Gastroesophageal sphincter (tissue), 4 donors: ENCODE measurements at regions not wholly inside any gene's neighbourhood (a gene's known extent, or its start where the extent isn't known, plus 50 kb on each side); places are given as distances from the start of the nearest gene placed in this dataset.

Source experiments
- ATAC-seq: fragments of 150-250 bp; one replicate; pipeline ENCODE4 v1.9.1; 2016; ENCODE audit warnings: mild to moderate bottlenecking, moderate library complexity
- H3K27ac ChIP-seq, 4 donors: fragments of 200-600 bp; sonication (generic) in 3 of 4; 1 replicate in 3 of 4; 2 replicates in 1 of 4; pipeline ENCODE4 v1.5.1; 2016 to 2019
- H3K27me3 ChIP-seq: fragments of 200-600 bp; sonication (generic); one replicate; pipeline ENCODE4 v1.5.1; 2019
- H3K36me3 ChIP-seq, 2 donors: fragments of 200-600 bp; sonication (generic); one replicate each; pipeline ENCODE4 v1.5.1; 2019; ENCODE audit warnings: control low read depth in 1 of 2
- H3K4me1 ChIP-seq, 3 donors: fragments of 200-600 bp; sonication (generic); 1 replicate in 2 of 3; 2 replicates in 1 of 3; pipeline ENCODE4 v1.5.1; 2016 to 2019; ENCODE audit warnings: control low read depth in 2 of 3
- H3K4me3 ChIP-seq, 2 donors: fragments of 200-600 bp; sonication (generic); one replicate each; pipeline ENCODE4 v1.5.1; 2019; ENCODE audit warnings: mild to moderate bottlenecking in 1 of 2, moderate library complexity in 1 of 2
- H3K9me3 ChIP-seq, 3 donors: fragments of 200-600 bp; sonication (generic); one replicate each; pipeline ENCODE4 v1.5.1; 2017 to 2019; ENCODE audit warnings: control low read depth in 2 of 3
- EP300 ChIP-seq: sonication (generic); formaldehyde crosslinking; IDR thresholded peaks from one replicate; pipeline ENCODE4 v1.6.1; 2017; ENCODE audit warnings: antibody characterized with exemption, mild to moderate bottlenecking
- POLR2A ChIP-seq, 2 donors: fragments of 450-650 bp; IDR thresholded peaks; one replicate each; pipeline ENCODE4 v1.6.1; 2017; ENCODE audit warnings: antibody characterized with exemption in 2 of 2, mild to moderate bottlenecking in 2 of 2, moderate library complexity in 1 of 2
- POLR2AphosphoS5 ChIP-seq: sonication (generic); formaldehyde crosslinking; IDR thresholded peaks from one replicate; pipeline ENCODE4 v1.6.1; 2017; ENCODE audit warnings: antibody characterized with exemption
- WGBS, 2 donors: methylation state at CpG; one replicate each; pipeline ENCODE4 v1.1.5; 2018; ENCODE audit warnings: low coverage in 1 of 2; 5-methylcytosine and 5-hydroxymethylcytosine counted together
- TF ChIP-seq, protein P1 (sequence below), 4 experiments: fragments of 200-600 bp in 2 of 4; fragments of 450-650 bp in 2 of 4; sonication (generic) in 1 of 4; IDR thresholded peaks; one replicate each; pipeline ENCODE4 v1.5.1; 2017 to 2019; ENCODE audit warnings: antibody characterized with exemption in 4 of 4, mild to moderate bottlenecking in 2 of 4, moderate library complexity in 2 of 4

GRCh38 chr14:84127495-84127894, 1402.4 kb upstream of the FLRT2 start:
- H3K27ac ChIP-seq, result no peak overlapping the region
- H3K27me3 ChIP-seq, result no peaks in the 10 kb centered on the region
- H3K4me1 ChIP-seq, result no peaks in the 10 kb centered on the region
- H3K4me3 ChIP-seq, result no peak overlapping the region
- no peaks in the 10 kb centered on the region for H3K36me3 ChIP-seq
- no peaks in the 10 kb centered on the region for H3K9me3 ChIP-seq
- 62 to 80% methylated on average over 3 of the region's 3 CpGs for WGBS, 2 donors
- no peak for ATAC-seq
- TF ChIP-seq POLR2A (IDR thresholded peaks at IDR 0.05), result no peak
- TF ChIP-seq EP300, result no peak

GRCh38 chr14:84128050-84128449, 1401.9 kb upstream of the FLRT2 start:
- H3K27ac ChIP-seq, result no peak overlapping the region
- no peak for TF ChIP-seq POLR2A (IDR thresholded peaks at IDR 0.05)
- no peak for TF ChIP-seq POLR2AphosphoS5
- TF ChIP-seq EP300, result no peak
- TF ChIP-seq, protein P1, sequence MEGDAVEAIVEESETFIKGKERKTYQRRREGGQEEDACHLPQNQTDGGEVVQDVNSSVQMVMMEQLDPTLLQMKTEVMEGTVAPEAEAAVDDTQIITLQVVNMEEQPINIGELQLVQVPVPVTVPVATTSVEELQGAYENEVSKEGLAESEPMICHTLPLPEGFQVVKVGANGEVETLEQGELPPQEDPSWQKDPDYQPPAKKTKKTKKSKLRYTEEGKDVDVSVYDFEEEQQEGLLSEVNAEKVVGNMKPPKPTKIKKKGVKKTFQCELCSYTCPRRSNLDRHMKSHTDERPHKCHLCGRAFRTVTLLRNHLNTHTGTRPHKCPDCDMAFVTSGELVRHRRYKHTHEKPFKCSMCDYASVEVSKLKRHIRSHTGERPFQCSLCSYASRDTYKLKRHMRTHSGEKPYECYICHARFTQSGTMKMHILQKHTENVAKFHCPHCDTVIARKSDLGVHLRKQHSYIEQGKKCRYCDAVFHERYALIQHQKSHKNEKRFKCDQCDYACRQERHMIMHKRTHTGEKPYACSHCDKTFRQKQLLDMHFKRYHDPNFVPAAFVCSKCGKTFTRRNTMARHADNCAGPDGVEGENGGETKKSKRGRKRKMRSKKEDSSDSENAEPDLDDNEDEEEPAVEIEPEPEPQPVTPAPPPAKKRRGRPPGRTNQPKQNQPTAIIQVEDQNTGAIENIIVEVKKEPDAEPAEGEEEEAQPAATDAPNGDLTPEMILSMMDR (IDR thresholded peaks at IDR 0.05), result no peak
- WGBS, 2 donors, result 37 to 68% methylated on average over 3 of the region's 3 CpGs
- ATAC-seq, result no peak
- H3K4me1 ChIP-seq, result no peaks in the 10 kb centered on the region
- H3K4me3 ChIP-seq, result no peak overlapping the region
- no peaks in the 10 kb centered on the region for H3K9me3 ChIP-seq
- no peaks in the 10 kb centered on the region for H3K36me3 ChIP-seq
- H3K27me3 ChIP-seq, result no peaks in the 10 kb centered on the region

DNA sequence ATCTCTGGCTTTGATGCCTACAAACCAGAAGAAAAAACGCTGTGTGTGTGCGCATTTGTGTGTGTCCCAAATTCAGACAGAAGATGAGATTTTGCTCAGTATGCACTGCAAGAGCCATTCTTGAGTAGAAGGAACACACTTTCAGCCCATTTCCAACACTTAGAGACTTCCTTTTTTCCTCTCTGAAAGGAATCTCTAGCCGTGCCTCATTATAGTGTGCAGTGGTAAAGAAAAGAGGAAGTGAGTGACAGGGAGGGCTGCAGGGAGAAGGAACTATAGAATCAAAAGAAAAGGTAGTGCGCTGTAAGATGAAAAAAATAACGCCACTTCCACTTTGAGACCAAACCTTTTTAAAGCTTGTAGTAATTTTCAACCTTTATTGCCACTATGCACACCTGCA, 1400.9 kb upstream of the FLRT2 start:
- ATAC-seq, result no peak
- WGBS, 2 donors, result 64 to 68% methylated on average over 5 of the region's 5 CpGs

DNA sequence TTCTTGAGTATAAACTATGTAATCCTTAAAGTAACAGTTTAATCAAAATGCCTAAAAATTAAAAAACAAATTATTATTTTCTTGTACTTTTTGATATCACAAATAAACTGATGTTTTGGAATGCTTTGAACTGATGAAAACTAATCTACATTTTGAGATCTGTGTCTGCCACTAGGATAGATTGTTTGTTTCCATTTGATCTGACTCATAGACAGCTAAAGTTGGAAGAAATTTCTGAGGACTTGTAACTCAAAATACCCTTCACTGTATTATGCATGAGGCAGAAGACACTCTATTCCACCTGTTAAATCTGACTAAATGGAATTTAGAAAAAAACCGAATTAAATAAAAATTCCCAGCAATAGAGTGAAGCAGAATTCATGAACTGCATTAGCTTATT, 1400.0 kb upstream of the FLRT2 start:
- Histone ChIP-seq H3K4me1 (no peaks in the 10 kb centered on the region), H3K9me3 (no peaks in the 10 kb centered on the region), H3K4me3 (no peak overlapping the region), H3K27ac (no peak overlapping the region), H3K36me3 (no peaks in the 10 kb centered on the region), H3K27me3 (no peaks in the 10 kb centered on the region)
- no peak for ATAC-seq
- 70 to 78% methylated on average over 1 of the region's 1 CpG for WGBS, 2 donors
- no peak for TF ChIP-seq POLR2AphosphoS5
- TF ChIP-seq, protein P1 (IDR thresholded peaks at IDR 0.05), result no peak
- no peak for TF ChIP-seq POLR2A (IDR thresholded peaks at IDR 0.05)
- TF ChIP-seq EP300, result no peak

More for the DNA sequence above, 1400.9 kb upstream of the FLRT2 start:
- no peaks in the 10 kb centered on the region for H3K4me1 ChIP-seq
- H3K36me3 ChIP-seq, result no peaks in the 10 kb centered on the region
- H3K27ac ChIP-seq, result no peak overlapping the region
- no peaks in the 10 kb centered on the region for H3K27me3 ChIP-seq
- H3K4me3 ChIP-seq, result no peak overlapping the region
- TF ChIP-seq POLR2A (IDR thresholded peaks at IDR 0.05) (no peak), EP300 (no peak), POLR2AphosphoS5 (no peak)
- TF ChIP-seq, protein P1 (IDR thresholded peaks at IDR 0.05), result no peak
- no peaks in the 10 kb centered on the region for H3K9me3 ChIP-seq

DNA sequence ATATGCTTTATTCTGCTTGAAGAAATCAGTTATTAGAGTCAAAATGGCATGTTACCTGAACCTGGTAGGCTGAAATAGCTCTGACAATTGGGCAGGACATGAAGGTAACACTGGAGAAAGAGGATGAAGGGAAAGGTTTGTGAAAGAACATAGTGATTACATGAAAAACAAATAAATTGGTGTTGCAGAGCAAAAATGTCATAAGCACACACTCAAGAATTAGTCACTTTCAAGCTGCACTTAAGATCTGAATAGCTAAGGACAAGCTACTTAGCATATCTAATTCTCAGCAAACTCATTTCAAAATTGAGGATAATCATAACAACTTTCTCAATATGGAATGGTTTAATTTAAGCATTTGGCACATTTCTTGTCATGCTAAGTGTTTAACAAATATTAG, 1398.0 kb upstream of the FLRT2 start:
- no peak for ATAC-seq
- TF ChIP-seq POLR2A (IDR thresholded peaks at IDR 0.05), result no peak
- TF ChIP-seq POLR2AphosphoS5, result no peak
- H3K27ac ChIP-seq, result no peak overlapping the region

GRCh38 chr14:84144166-84144565, 1385.8 kb upstream of the FLRT2 start:
- Histone ChIP-seq H3K36me3 (no peaks in the 10 kb centered on the region), H3K4me3 (no peak overlapping the region), H3K4me1 (no peaks in the 10 kb centered on the region), H3K27me3 (no peaks in the 10 kb centered on the region), H3K27ac (no peak overlapping the region), H3K9me3 (no peaks in the 10 kb centered on the region)
- WGBS, 2 donors, result 90 to 97% methylated on average over 2 of the region's 2 CpGs
- TF ChIP-seq POLR2A (IDR thresholded peaks at IDR 0.05) (no peak), POLR2AphosphoS5 (no peak), EP300 (no peak)
- TF ChIP-seq, protein P1 (IDR thresholded peaks at IDR 0.05), result no peak
- no peak for ATAC-seq

More for the DNA sequence above, 1398.0 kb upstream of the FLRT2 start:
- H3K4me1 ChIP-seq, result no peaks in the 10 kb centered on the region
- H3K36me3 ChIP-seq, result no peaks in the 10 kb centered on the region
- no peak overlapping the region for H3K4me3 ChIP-seq
- no peaks in the 10 kb centered on the region for H3K9me3 ChIP-seq
- no peaks in the 10 kb centered on the region for H3K27me3 ChIP-seq
